Neural progenitor cell (in vitro differentiated cells): ENCODE measurements at regions not wholly inside any gene's neighbourhood (a gene's known extent, or its start where the extent isn't known, plus 50 kb on each side); places are given as distances from the start of the nearest gene placed in this dataset.

ENCODE experiments used
- DNase-seq: peaks from one replicate; pipeline ENCODE4 v3.0.0-alpha.2; 2016; ENCODE audit warnings: low spot score
- H2AFZ ChIP-seq: fragments of 200-600 bp; sonication (generic); replicated peaks from 2 replicates; pipeline ENCODE4 v1.6.1; 2016; ENCODE audit warnings: antibody characterized with exemption
- H3F3A ChIP-seq: fragments of 200-600 bp; sonication (generic); 2 replicates; pipeline ENCODE4 v1.6.1; 2016; ENCODE audit warnings: antibody characterized with exemption, low read depth
- H3K27ac ChIP-seq: fragments of 200-600 bp; sonication (generic); 2 replicates; pipeline ENCODE4 v1.5.1; 2016; ENCODE audit warnings: mild to moderate bottlenecking
- H3K27me3 ChIP-seq: fragments of 200-600 bp; sonication (generic); 2 replicates; pipeline ENCODE4 v1.6.1; 2016; ENCODE audit warnings: mild to moderate bottlenecking, moderate library complexity
- H3K36me3 ChIP-seq: fragments of 200-600 bp; sonication (generic); 2 replicates; pipeline ENCODE4 v1.5.1; 2016
- H3K4me1 ChIP-seq: fragments of 200-600 bp; sonication (generic); 2 replicates; pipeline ENCODE4 v1.6.1; 2016; ENCODE audit warnings: mixed run types
- H3K4me2 ChIP-seq: fragments of 200-600 bp; sonication (generic); 2 replicates; pipeline ENCODE4 v1.6.1; 2016
- H3K4me3 ChIP-seq: fragments of 200-600 bp; sonication (generic); 2 replicates; pipeline ENCODE4 v1.5.1; 2016
- H3K79me2 ChIP-seq: fragments of 200-600 bp; sonication (generic); 2 replicates; pipeline ENCODE4 v1.6.1; 2016; ENCODE audit warnings: low read depth
- H3K9ac ChIP-seq: fragments of 200-600 bp; sonication (generic); 2 replicates; pipeline ENCODE4 v1.6.1; 2016
- H3K9me3 ChIP-seq: fragments of 200-600 bp; sonication (generic); 2 replicates; pipeline ENCODE4 v1.5.1; 2016; ENCODE audit warnings: low read depth
- H4K20me1 ChIP-seq: fragments of 200-600 bp; sonication (generic); 2 replicates; pipeline ENCODE4 v1.6.1; 2016; ENCODE audit warnings: low read depth
- H3K27ac Mint-ChIP-seq: 3 replicates; pipeline ENCODE4 v1.8.0; 2021; ENCODE audit warnings: mixed read lengths
- H3K27me3 Mint-ChIP-seq: 2 replicates; pipeline ENCODE4 v1.8.0; 2022; ENCODE audit warnings: low read depth, mild to moderate bottlenecking, inconsistent platforms, moderate library complexity, mixed read lengths; ENCODE audit not compliant: insufficient read depth
- H3K36me3 Mint-ChIP-seq: 3 replicates; pipeline ENCODE4 v1.8.0; 2021; ENCODE audit warnings: mixed read lengths
- H3K4me1 Mint-ChIP-seq: 3 replicates; pipeline ENCODE4 v1.8.0; 2021; ENCODE audit warnings: mixed read lengths
- H3K4me3 Mint-ChIP-seq: 3 replicates; pipeline ENCODE4 v1.8.0; 2021; ENCODE audit warnings: mild to moderate bottlenecking, moderate library complexity, mixed read lengths
- H3K9me3 Mint-ChIP-seq: 3 replicates; pipeline ENCODE4 v1.8.0; 2020; ENCODE audit warnings: mixed read lengths
- EZH2 ChIP-seq: fragments of 200-600 bp; sonication (generic); IDR thresholded peaks from 2 replicates; pipeline ENCODE4 v1.6.1; 2017; ENCODE audit warnings: antibody characterized with exemption, mild to moderate bottlenecking, moderate library complexity
- EZH2phosphoT487 ChIP-seq: fragments of 200-600 bp; sonication (generic); IDR thresholded peaks from 2 replicates; pipeline ENCODE4 v1.6.1; 2017; ENCODE audit warnings: antibody characterized with exemption
- TF ChIP-seq, protein P1 (sequence below): fragments of 200-600 bp; sonication (generic); IDR thresholded peaks from 2 replicates; pipeline ENCODE4 v1.5.1; 2017; ENCODE audit warnings: antibody characterized with exemption, mild to moderate bottlenecking

DNA sequence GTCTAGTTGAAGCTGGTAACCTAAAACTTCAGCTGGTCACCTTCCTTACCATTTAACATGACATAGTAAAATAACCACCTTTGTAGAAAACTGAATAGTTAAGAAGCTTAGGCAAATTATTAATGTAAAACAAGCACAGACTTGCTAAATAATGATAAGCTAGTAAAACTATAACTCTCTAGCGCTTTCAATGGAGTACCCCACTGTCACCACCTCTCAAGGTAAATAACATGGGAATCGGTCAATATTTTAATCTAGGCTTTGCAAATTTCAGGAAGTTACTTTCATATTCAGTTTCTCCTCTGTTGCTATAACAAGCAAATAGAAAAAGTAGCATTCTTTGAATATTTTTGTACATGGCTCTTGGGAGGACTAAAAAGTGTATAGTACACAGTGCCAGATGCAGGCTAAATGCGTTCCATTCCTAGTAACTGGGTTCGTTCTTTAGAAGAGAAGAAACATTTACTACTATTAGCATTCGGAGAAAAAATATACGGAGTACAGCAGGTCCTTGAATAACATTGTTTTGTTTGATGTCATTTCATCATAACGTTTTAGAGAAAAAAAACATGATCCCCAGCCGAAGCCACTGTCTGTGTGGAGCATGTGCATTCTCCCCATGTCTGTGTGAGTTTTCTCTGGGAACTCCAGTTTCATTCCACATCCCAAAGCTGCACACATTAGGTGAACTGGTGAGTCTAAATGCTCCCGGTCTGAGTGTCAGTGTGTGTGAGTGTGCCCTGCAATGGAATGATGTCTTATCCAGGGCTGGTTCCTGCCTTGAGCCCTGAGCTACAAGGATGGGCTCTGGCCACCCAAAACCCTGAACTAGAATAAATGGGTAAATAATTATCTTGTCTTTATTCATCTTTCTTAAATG is 52.5 kb downstream of the EPRS1 start:
- DNase-seq: no peak
- Mint-ChIP-seq H3K4me1 (no peaks in the 10 kb centered on the region), H3K27me3 (no peaks in the 10 kb centered on the region), H3K36me3 (peaks cover 5% of the 10 kb centered on the region), H3K4me3 (no peak overlapping the region), H3K9me3 (no peaks in the 10 kb centered on the region), H3K27ac (no peak overlapping the region)
- Histone ChIP-seq H3K27ac (no peak overlapping the region), H3K4me2 (no peak overlapping the region), H4K20me1 (no peaks in the 10 kb centered on the region), H3F3A (peaks cover 9% of the 10 kb centered on the region), H3K4me3 (no peak overlapping the region), H3K79me2 (no peaks in the 10 kb centered on the region), H3K36me3 (peaks cover 5% of the 10 kb centered on the region), H3K9ac (no peak overlapping the region), H3K27me3 (no peaks in the 10 kb centered on the region), H2AFZ (no peak overlapping the region), H3K9me3 (no peaks in the 10 kb centered on the region), H3K4me1 (no peaks in the 10 kb centered on the region)
- TF ChIP-seq EZH2phosphoT487 (no peak), EZH2 (no peak)
- TF ChIP-seq, protein P1, sequence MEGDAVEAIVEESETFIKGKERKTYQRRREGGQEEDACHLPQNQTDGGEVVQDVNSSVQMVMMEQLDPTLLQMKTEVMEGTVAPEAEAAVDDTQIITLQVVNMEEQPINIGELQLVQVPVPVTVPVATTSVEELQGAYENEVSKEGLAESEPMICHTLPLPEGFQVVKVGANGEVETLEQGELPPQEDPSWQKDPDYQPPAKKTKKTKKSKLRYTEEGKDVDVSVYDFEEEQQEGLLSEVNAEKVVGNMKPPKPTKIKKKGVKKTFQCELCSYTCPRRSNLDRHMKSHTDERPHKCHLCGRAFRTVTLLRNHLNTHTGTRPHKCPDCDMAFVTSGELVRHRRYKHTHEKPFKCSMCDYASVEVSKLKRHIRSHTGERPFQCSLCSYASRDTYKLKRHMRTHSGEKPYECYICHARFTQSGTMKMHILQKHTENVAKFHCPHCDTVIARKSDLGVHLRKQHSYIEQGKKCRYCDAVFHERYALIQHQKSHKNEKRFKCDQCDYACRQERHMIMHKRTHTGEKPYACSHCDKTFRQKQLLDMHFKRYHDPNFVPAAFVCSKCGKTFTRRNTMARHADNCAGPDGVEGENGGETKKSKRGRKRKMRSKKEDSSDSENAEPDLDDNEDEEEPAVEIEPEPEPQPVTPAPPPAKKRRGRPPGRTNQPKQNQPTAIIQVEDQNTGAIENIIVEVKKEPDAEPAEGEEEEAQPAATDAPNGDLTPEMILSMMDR: no peak

DNA sequence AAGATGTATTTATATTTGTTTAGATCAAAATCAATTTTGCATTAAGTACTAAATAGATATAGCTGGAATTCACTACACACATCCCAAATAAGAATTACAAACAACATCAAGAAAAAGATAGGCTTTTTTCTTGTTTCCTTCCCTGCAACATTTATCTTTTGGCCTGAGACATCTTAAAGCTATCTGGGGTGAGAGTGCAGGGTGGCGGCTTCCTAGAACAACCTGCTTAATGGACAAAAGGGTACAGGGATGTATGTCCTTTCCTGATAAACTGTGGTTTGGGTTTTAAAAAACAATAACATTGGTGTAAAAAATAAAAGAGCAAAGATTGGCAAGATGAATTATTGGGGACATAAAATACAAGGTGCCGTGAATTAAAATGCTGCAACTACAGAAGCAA is 54.4 kb downstream of the EPRS1 start:
- Histone ChIP-seq H4K20me1 (no peaks in the 10 kb centered on the region), H3K4me2 (no peak overlapping the region), H3K36me3 (peaks cover 4% of the 10 kb centered on the region), H3K79me2 (no peaks in the 10 kb centered on the region), H3K9ac (no peak overlapping the region), H2AFZ (no peak overlapping the region), H3F3A (peaks cover 9% of the 10 kb centered on the region), H3K4me3 (no peak overlapping the region), H3K9me3 (no peaks in the 10 kb centered on the region), H3K4me1 (no peaks in the 10 kb centered on the region), H3K27ac (no peak overlapping the region), H3K27me3 (no peaks in the 10 kb centered on the region)
- TF ChIP-seq, protein P1: no peak
- TF ChIP-seq EZH2 (no peak), EZH2phosphoT487 (no peak)
- no peaks in the 10 kb centered on the region for H3K27me3 Mint-ChIP-seq
- no peak overlapping the region for H3K4me3 Mint-ChIP-seq
- no peak for DNase-seq
- no peaks in the 10 kb centered on the region for H3K9me3 Mint-ChIP-seq
- H3K4me1 Mint-ChIP-seq: no peaks in the 10 kb centered on the region
- H3K36me3 Mint-ChIP-seq: peaks cover 7% of the 10 kb centered on the region
- H3K27ac Mint-ChIP-seq: no peak overlapping the region

GRCh38 chr1:219991511-219991810 is 54.8 kb downstream of the EPRS1 start:
- Histone ChIP-seq H3K27me3 (no peaks in the 10 kb centered on the region), H3K79me2 (no peaks in the 10 kb centered on the region), H4K20me1 (no peaks in the 10 kb centered on the region), H3K4me1 (no peaks in the 10 kb centered on the region), H3K4me3 (no peak overlapping the region), H2AFZ (no peak overlapping the region), H3K9ac (no peak overlapping the region), H3K9me3 (no peaks in the 10 kb centered on the region), H3K4me2 (no peak overlapping the region), H3K27ac (no peak overlapping the region), H3K36me3 (peaks cover 1% of the 10 kb centered on the region), H3F3A (peaks cover 9% of the 10 kb centered on the region)
- Mint-ChIP-seq H3K4me1 (no peaks in the 10 kb centered on the region), H3K9me3 (no peaks in the 10 kb centered on the region), H3K27me3 (no peaks in the 10 kb centered on the region), H3K36me3 (peaks cover 6% of the 10 kb centered on the region), H3K4me3 (no peak overlapping the region), H3K27ac (no peak overlapping the region)
- no peak for DNase-seq
- TF ChIP-seq EZH2phosphoT487: no peak
- TF ChIP-seq EZH2: no peak
- TF ChIP-seq, protein P1: no peak
